Adrenal gland (tissue), 9 donors: ENCODE measurements at regions not wholly inside any gene's neighbourhood (a gene's known extent, or its start where the extent isn't known, plus 50 kb on each side); places are given as distances from the start of the nearest gene placed in this dataset.

Experiments
- DNase-seq, 7 donors: peaks; one replicate each; pipeline ENCODE4 v3.0.0-alpha.2; 2019 to 2020
- H3K27ac ChIP-seq, 5 donors: fragments of 200-600 bp; sonication (generic) in 4 of 5; 1 replicate in 3 of 5; 2 replicates in 2 of 5; pipeline versions ENCODE4 v1.5.1 to v1.8.0; 2016 to 2020; ENCODE audit warnings: mild to moderate bottlenecking in 1 of 5
- H3K27me3 ChIP-seq: fragments of 200-600 bp; 2 replicates; pipeline ENCODE4 v1.8.0; 2021
- H3K36me3 ChIP-seq, 2 donors: fragments of 200-600 bp; replicated peaks in 1 of 2; 1 replicate in 1 of 2; 2 replicates in 1 of 2; pipeline versions ENCODE4 v1.5.1 to v1.8.0; 2018 to 2022
- H3K4me1 ChIP-seq, 2 donors: fragments of 200-600 bp; replicated peaks in 1 of 2; 1 replicate in 1 of 2; 2 replicates in 1 of 2; pipeline versions ENCODE4 v1.5.1 to v1.8.0; 2018 to 2021
- H3K4me3 ChIP-seq, 4 donors: fragments of 200-600 bp; sonication (generic) in 3 of 4; one replicate each; pipeline ENCODE4 v1.5.1; 2016 to 2018
- H3K9me3 ChIP-seq, 3 donors: fragments of 200-600 bp; sonication (generic) in 1 of 3; replicated peaks in 1 of 3; 1 replicate in 2 of 3; 2 replicates in 1 of 3; pipeline versions ENCODE4 v1.5.1 to v1.8.0; 2016 to 2021
- CTCF ChIP-seq, 6 experiments: fragments of 450-650 bp in 4 of 6; fragments of 200-600 bp in 2 of 6; sonication (generic) in 1 of 6; IDR thresholded peaks; 1 replicate in 5 of 6; 2 replicates in 1 of 6; pipeline versions ENCODE4 v1.5.1 to v1.8.0; 2016 to 2021; ENCODE audit warnings: antibody characterized with exemption in 6 of 6, mild to moderate bottlenecking in 2 of 6, moderate library complexity in 1 of 6
- POLR2A ChIP-seq, 2 donors: fragments of 450-650 bp; IDR thresholded peaks; one replicate each; pipeline ENCODE4 v1.6.1; 2017; ENCODE audit warnings: antibody characterized with exemption in 2 of 2, mild to moderate bottlenecking in 2 of 2, moderate library complexity in 1 of 2
- WGBS, 4 donors: extraction: QIAGEN DNeasy Blood & Tissue Kit in 2 of 4; methylation state at CpG; one replicate each; pipeline versions ENCODE4 v1.1.5 to v1.1.7; 2013 to 2017; 5-methylcytosine and 5-hydroxymethylcytosine counted together
- intact Hi-C, 2 donors: fragments of 100-400 bp; cut with DNase I; formaldehyde crosslinking; loops; one replicate each; pipeline versions ENCODE4 v1.14.1 to v1.15.0; 2022 to 2023
- donor health status: healthy with polysubstance abuse.
- donor health status: Bipolar disorder and iron deficiency.
- donor health status: DM: yes; HTN: yes; CAD: no.
- donor health status: DM: no; HTN: no; CAD: no.
- donor health status: DM: no; HTN: no; CAD: no.

DNA sequence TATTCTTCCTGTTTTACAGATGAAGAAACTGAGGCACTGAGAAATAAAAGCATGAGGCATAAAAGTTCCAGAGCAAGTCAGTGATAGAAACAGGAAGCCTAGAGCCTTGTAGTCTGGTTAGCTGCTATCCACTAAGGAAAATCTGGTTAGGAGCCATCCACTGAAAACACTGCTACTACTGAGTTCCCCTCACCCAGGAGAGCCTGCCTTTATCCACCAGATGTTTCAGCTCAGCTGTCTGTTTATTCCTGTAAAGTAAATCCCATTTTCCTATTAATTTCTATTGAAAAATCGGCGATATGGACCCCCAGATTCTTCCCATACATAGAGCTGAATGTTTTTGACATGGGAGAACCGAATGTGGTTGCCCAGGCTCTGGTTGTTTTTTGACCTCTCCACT, 63.7 kb upstream of the LMO4 start:
- Histone ChIP-seq H3K36me3 (no peaks in the 10 kb centered on the region), H3K9me3 (no peaks in the 10 kb centered on the region), H3K27ac (no peak overlapping the region), H3K27me3 (no peaks in the 10 kb centered on the region), H3K4me1 (no peaks in the 10 kb centered on the region), H3K4me3 (no peak overlapping the region)
- intact Hi-C loops: no loop called here
- no peak for DNase-seq
- TF ChIP-seq CTCF (IDR thresholded peaks at IDR 0.05) (no peak), POLR2A (IDR thresholded peaks at IDR 0.05) (no peak)
- WGBS, 4 donors: 53 to 75% (median 69%) methylated on average over 3 of the region's 3 CpGs

- no peak for DNase-seq
- Histone ChIP-seq H3K4me1 (no peaks in the 10 kb centered on the region), H3K9me3 (no peaks in the 10 kb centered on the region), H3K36me3 (no peaks in the 10 kb centered on the region), H3K27me3 (no peaks in the 10 kb centered on the region), H3K4me3 (no peak overlapping the region), H3K27ac (no peak overlapping the region)
- intact Hi-C loops: no loop called here
- WGBS, 4 donors: 80 to 88% (median 86%) methylated on average over 3 of the region's 3 CpGs
- TF ChIP-seq POLR2A (IDR thresholded peaks at IDR 0.05) (no peak), CTCF (IDR thresholded peaks at IDR 0.05) (no peak)
Measured at GRCh38 chr1:87265786-87266185, 62.9 kb upstream of the LMO4 start.

- 58 to 71% (median 68%) methylated on average over 3 of the region's 3 CpGs for WGBS, 4 donors
- no peaks in the 10 kb centered on the region for H3K36me3 ChIP-seq
- intact Hi-C loops: no loop called here
- H3K27ac ChIP-seq: no peak overlapping the region
- DNase-seq: no peak
- no peak overlapping the region for H3K4me3 ChIP-seq
- no peaks in the 10 kb centered on the region for H3K27me3 ChIP-seq
- H3K9me3 ChIP-seq: no peaks in the 10 kb centered on the region
- H3K4me1 ChIP-seq: no peaks in the 10 kb centered on the region
- TF ChIP-seq CTCF (IDR thresholded peaks at IDR 0.05) (no peak), POLR2A (IDR thresholded peaks at IDR 0.05) (no peak)
Measured at GRCh38 chr1:87268111-87268510, 60.6 kb upstream of the LMO4 start.

DNA sequence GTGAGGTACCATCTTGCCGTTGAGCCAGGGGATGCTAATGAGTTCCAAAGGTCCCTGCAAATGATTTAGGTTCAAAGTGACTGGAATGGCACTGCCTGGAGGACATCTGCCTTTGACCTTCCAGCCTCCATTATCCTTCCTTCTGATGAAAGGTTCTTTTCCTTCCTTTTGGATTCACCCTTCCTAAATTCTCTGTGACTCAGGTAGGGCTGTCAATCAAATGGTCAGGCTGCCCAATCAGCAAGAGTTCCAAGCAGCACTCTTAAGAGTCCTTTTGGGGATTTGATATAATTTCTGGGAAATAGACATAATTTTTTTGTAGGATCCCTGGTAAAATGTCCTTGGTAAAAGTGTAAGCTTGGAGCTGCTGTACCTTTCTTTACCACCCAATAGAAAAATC, 58.8 kb upstream of the LMO4 start:
- no peak for DNase-seq
- WGBS, 4 donors: 0 to 89% (median 39%) methylated on average over 1 of the region's 1 CpG

More for the DNA sequence above, 58.8 kb upstream of the LMO4 start:
- no peak for TF ChIP-seq CTCF (IDR thresholded peaks at IDR 0.05)
- intact Hi-C loops: no loop called here
- Histone ChIP-seq H3K36me3 (no peaks in the 10 kb centered on the region), H3K27me3 (no peaks in the 10 kb centered on the region), H3K9me3 (no peaks in the 10 kb centered on the region), H3K27ac (no peak overlapping the region), H3K4me1 (no peaks in the 10 kb centered on the region), H3K4me3 (no peak overlapping the region)
